Neural cell (in vitro differentiated cells): ENCODE measurements at regions not wholly inside any gene's neighbourhood (a gene's known extent, or its start where the extent isn't known, plus 50 kb on each side); places are given as distances from the start of the nearest gene placed in this dataset.

Source experiments
- EP300 ChIP-seq: fragments of 450-650 bp; conservative IDR thresholded peaks from 2 replicates; pipeline ENCODE4 v1.6.1; 2014; ENCODE audit warnings: antibody characterized with exemption, mild to moderate bottlenecking, moderate library complexity; ENCODE audit not compliant: poor library complexity, severe bottlenecking
- EZH2 ChIP-seq: fragments of 200-600, 300-800 bp; shearing (Covaris generic), sonication (generic); IDR thresholded peaks from 2 replicates; pipeline ENCODE4 v1.6.1; 2014; ENCODE audit warnings: antibody characterized with exemption, low read length, borderline replicate concordance, mild to moderate bottlenecking; ENCODE audit not compliant: insufficient read depth, poor library complexity, severe bottlenecking
- RAD21 ChIP-seq: fragments of 450-650 bp; conservative IDR thresholded peaks from 2 replicates; pipeline ENCODE4 v1.6.1; 2014; ENCODE audit warnings: antibody characterized with exemption, mild to moderate bottlenecking, moderate library complexity
- REST ChIP-seq: IDR thresholded peaks from 2 replicates; pipeline ENCODE4 v1.6.1; 2012; ENCODE audit warnings: borderline replicate concordance
- TF ChIP-seq, protein P1 (sequence below): fragments of 450-650 bp; IDR thresholded peaks from 2 replicates; pipeline ENCODE4 v1.5.1; 2014; ENCODE audit warnings: antibody characterized with exemption, mild to moderate bottlenecking, moderate library complexity; ENCODE audit not compliant: poor library complexity, severe bottlenecking

DNA sequence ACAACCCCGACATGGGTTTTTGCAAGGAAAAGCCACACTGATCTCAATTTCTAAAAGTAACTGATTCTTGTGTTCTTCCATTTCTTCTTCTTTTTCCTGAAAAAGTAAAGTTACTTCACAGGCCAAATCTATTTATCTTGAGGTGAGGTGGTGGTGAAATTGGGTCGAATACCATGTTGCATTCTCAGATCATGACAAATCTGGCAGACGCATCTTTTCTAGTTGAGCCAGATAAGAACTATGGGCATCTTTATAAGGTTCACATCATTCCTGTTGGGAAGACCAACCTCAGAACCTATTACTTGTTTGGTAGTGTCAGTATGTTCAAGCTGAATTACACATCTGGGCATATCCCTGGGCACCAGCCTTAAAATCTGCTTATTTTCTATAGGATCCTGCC, 78.6 kb upstream of the USP25 start:
- TF ChIP-seq EZH2 (no peak), EP300 (no peak), RAD21 (no peak), REST (no peak)
- TF ChIP-seq, protein P1, sequence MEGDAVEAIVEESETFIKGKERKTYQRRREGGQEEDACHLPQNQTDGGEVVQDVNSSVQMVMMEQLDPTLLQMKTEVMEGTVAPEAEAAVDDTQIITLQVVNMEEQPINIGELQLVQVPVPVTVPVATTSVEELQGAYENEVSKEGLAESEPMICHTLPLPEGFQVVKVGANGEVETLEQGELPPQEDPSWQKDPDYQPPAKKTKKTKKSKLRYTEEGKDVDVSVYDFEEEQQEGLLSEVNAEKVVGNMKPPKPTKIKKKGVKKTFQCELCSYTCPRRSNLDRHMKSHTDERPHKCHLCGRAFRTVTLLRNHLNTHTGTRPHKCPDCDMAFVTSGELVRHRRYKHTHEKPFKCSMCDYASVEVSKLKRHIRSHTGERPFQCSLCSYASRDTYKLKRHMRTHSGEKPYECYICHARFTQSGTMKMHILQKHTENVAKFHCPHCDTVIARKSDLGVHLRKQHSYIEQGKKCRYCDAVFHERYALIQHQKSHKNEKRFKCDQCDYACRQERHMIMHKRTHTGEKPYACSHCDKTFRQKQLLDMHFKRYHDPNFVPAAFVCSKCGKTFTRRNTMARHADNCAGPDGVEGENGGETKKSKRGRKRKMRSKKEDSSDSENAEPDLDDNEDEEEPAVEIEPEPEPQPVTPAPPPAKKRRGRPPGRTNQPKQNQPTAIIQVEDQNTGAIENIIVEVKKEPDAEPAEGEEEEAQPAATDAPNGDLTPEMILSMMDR: no peak
